ENCODE measurements at regions not wholly inside any gene's neighbourhood (a gene's known extent, or its start where the extent isn't known, plus 50 kb on each side); places are given as distances from the start of the nearest gene placed in this dataset.
"Not testable (repeated sequence)": the region's sequence is repeated elsewhere in the genome, so short reads cannot be mapped to it uniquely, and the experiment has no call there.

GRCh38 chr3:126292318-126293070 is 64.7 kb downstream of the KLF15 start:
- DNase-seq (ENCODE audit: low spot score) (no peak), ATAC-seq (no peak)
- intact Hi-C loops (cut with DNase I): no loop called here

- intact Hi-C loops (cut with DNase I): no loop called here
- no peak for ATAC-seq
These were observed 65.7 kb downstream of the KLF15 start for GRCh38 chr3:126291537-126291936.

GRCh38 chr3:126291061-126291460 is 66.1 kb downstream of the KLF15 start:
- no peak for DNase-seq (ENCODE audit: low spot score)
- ATAC-seq: no peak
- intact Hi-C loops (cut with DNase I): no loop called here

More at GRCh38 chr3:126291537-126291936, 65.7 kb downstream of the KLF15 start:
- DNase-seq (ENCODE audit: low spot score): no peak

- intact Hi-C loops (cut with DNase I): no loop called here
- ATAC-seq (no peak), DNase-seq (ENCODE audit: low spot score) (no peak)
These were observed 66.9 kb downstream of the KLF15 start for GRCh38 chr3:126290325-126290724.

GRCh38 chr3:126289096-126289495 is 68.1 kb downstream of the KLF15 start:
- no peak for DNase-seq (ENCODE audit: low spot score)
- no peak for ATAC-seq
- intact Hi-C loops (cut with DNase I): loop anchor here (5.0 kb wide), 1 partner anchor 542 kb away; no protein-coding TSS in a partner anchor

- intact Hi-C loops (cut with DNase I): loop anchor here (5.0 kb wide), 1 partner anchor 541 kb away; no protein-coding TSS in a partner anchor
- DNase-seq (ENCODE audit: low spot score) (peak; percentile 79), ATAC-seq (peak; percentile 71)
These were observed 68.9 kb downstream of the KLF15 start for GRCh38 chr3:126288314-126288713.

- DNase-seq (ENCODE audit: low spot score) (peak; percentile 79), ATAC-seq (peak; percentile 93)
- intact Hi-C loops (cut with DNase I): loop anchor here (5.0 kb wide), 1 partner anchor 540 kb away; no protein-coding TSS in a partner anchor
These were observed 69.5 kb downstream of the KLF15 start for GRCh38 chr3:126287536-126288241.

GRCh38 chr3:126287171-126287535 is 70.1 kb downstream of the KLF15 start:
- intact Hi-C loops (cut with DNase I): loop anchor here (5.0 kb wide), 1 partner anchor 540 kb away; no protein-coding TSS in a partner anchor
- ATAC-seq (no peak), DNase-seq (ENCODE audit: low spot score) (no peak)

- DNase-seq (ENCODE audit: low spot score) (no peak), ATAC-seq (no peak)
- intact Hi-C loops (cut with DNase I): loop anchor here (5.0 kb wide), 1 partner anchor 538 kb away; no protein-coding TSS in a partner anchor
These were observed 71.8 kb downstream of the KLF15 start for GRCh38 chr3:126285369-126285768.

- intact Hi-C loops (cut with DNase I): no loop called here
- no peak for DNase-seq (ENCODE audit: low spot score)
- no peak for ATAC-seq
These were observed 72.8 kb downstream of the KLF15 start for GRCh38 chr3:126284258-126284904.

- ATAC-seq; intact Hi-C loops (cut with DNase I); DNase-seq (ENCODE audit: low spot score): not testable (repeated sequence)
These were observed 73.6 kb downstream of the KLF15 start for GRCh38 chr3:126283651-126284050.

- no peak for ATAC-seq
- DNase-seq (ENCODE audit: low spot score): no peak
- intact Hi-C loops (cut with DNase I): no loop called here
These were observed 77.4 kb downstream of the KLF15 start for GRCh38 chr3:126279853-126280252.

- DNase-seq (ENCODE audit: low spot score) (no peak), ATAC-seq (peak; percentile 74)
- intact Hi-C loops (cut with DNase I): no loop called here
These were observed 79.4 kb downstream of the KLF15 start for GRCh38 chr3:126277629-126278378.

GRCh38 chr3:126275620-126275904 is 81.6 kb downstream of the KLF15 start:
- intact Hi-C loops (cut with DNase I): no loop called here
- no peak for ATAC-seq

GRCh38 chr3:126274735-126275619 is 82.2 kb downstream of the KLF15 start:
- DNase-seq (ENCODE audit: low spot score) (no peak), ATAC-seq (peak; percentile 9)
- intact Hi-C loops (cut with DNase I): no loop called here

More at GRCh38 chr3:126275620-126275904, 81.6 kb downstream of the KLF15 start:
- no peak for DNase-seq (ENCODE audit: low spot score)

- ATAC-seq (peak; percentile 45), DNase-seq (ENCODE audit: low spot score) (peak; percentile 66)
- intact Hi-C loops (cut with DNase I): no loop called here
These were observed 86.9 kb downstream of the KLF15 start for GRCh38 chr3:126270145-126270811.

GRCh38 chr3:126269354-126269753 is 87.9 kb downstream of the KLF15 start:
- DNase-seq (ENCODE audit: low spot score) (no peak), ATAC-seq (no peak)
- intact Hi-C loops (cut with DNase I): no loop called here

GRCh38 chr3:126268866-126269265 is 88.3 kb downstream of the KLF15 start:
- DNase-seq (ENCODE audit: low spot score) (peak; percentile 52), ATAC-seq (no peak)
- intact Hi-C loops (cut with DNase I): no loop called here

Data from sciatic nerve (tissue), 2 donors.